Neural progenitor cell (in vitro differentiated cells): ENCODE measurements at regions not wholly inside any gene's neighbourhood (a gene's known extent, or its start where the extent isn't known, plus 50 kb on each side); places are given as distances from the start of the nearest gene placed in this dataset.

Experiments
- CTCF ChIP-seq: fragments of 200-600 bp; sonication (generic); IDR thresholded peaks from 2 replicates; pipeline ENCODE4 v1.5.1; 2017; ENCODE audit warnings: antibody characterized with exemption, mild to moderate bottlenecking
- EZH2 ChIP-seq: fragments of 200-600 bp; sonication (generic); IDR thresholded peaks from 2 replicates; pipeline ENCODE4 v1.6.1; 2017; ENCODE audit warnings: antibody characterized with exemption, mild to moderate bottlenecking, moderate library complexity
- EZH2phosphoT487 ChIP-seq: fragments of 200-600 bp; sonication (generic); IDR thresholded peaks from 2 replicates; pipeline ENCODE4 v1.6.1; 2017; ENCODE audit warnings: antibody characterized with exemption

GRCh38 chr4:159021597-159022385 lies 81.1 kb upstream of the RAPGEF2 start:
- TF ChIP-seq CTCF = no peak
- TF ChIP-seq EZH2 = no peak
- TF ChIP-seq EZH2phosphoT487 = no peak
